MCF 10A (cell line): ENCODE measurements at regions not wholly inside any gene's neighbourhood (a gene's known extent, or its start where the extent isn't known, plus 50 kb on each side); places are given as distances from the start of the nearest gene placed in this dataset.

Experiments used
- BruUV-seq: library from RNA; stranded (reverse); fragments of 400-500 nt; replicated peaks from 2 replicates; lab custom pipeline; 2021; lab: Mats Ljungman, UMichigan
- CTCF ChIA-PET: fragments of 300-600 bp; sonication (Branson Sonifier 250); formaldehyde crosslinking; extraction: SDS; loops from one replicate; lab custom pipeline; 2021; ENCODE audit warnings: antibody characterized with exemption, inconsistent platforms; lab: Yijun Ruan, JAX
- POLR2A ChIA-PET: fragments of 300-600, 350-650 bp; sonication (Branson Sonifier 250); formaldehyde crosslinking; extraction: SDS; loops from one replicate; lab custom pipeline; 2020; ENCODE audit warnings: antibody characterized with exemption, inconsistent platforms; lab: Yijun Ruan, JAX
- DNase-seq: peaks from one replicate; pipeline ENCODE4 v3.0.0-alpha.2; 2018; ENCODE audit not compliant: unreplicated experiment
- H3K27ac Mint-ChIP-seq: one replicate; pipeline ENCODE4 v1.8.0; 2022; ENCODE audit warnings: mild to moderate bottlenecking, low read depth, mixed read lengths; ENCODE audit not compliant: unreplicated experiment
- H3K27me3 Mint-ChIP-seq: one replicate; pipeline ENCODE4 v1.8.0; 2022; ENCODE audit warnings: mixed read lengths; ENCODE audit not compliant: insufficient read depth, unreplicated experiment
- H3K36me3 Mint-ChIP-seq: one replicate; pipeline ENCODE4 v1.8.0; 2022; ENCODE audit warnings: mild to moderate bottlenecking, moderate library complexity, mixed read lengths; ENCODE audit not compliant: insufficient read depth, unreplicated experiment
- H3K4me1 Mint-ChIP-seq: one replicate; pipeline ENCODE4 v1.8.0; 2022; ENCODE audit warnings: mixed read lengths; ENCODE audit not compliant: insufficient read depth, unreplicated experiment
- H3K4me3 Mint-ChIP-seq: one replicate; pipeline ENCODE4 v1.8.0; 2022; ENCODE audit warnings: mild to moderate bottlenecking, moderate library complexity, mixed read lengths; ENCODE audit not compliant: unreplicated experiment
- H3K9me3 Mint-ChIP-seq: one replicate; pipeline ENCODE4 v1.8.0; 2022; ENCODE audit warnings: mixed read lengths; ENCODE audit not compliant: unreplicated experiment
- intact Hi-C: fragments of 100-400 bp; cut with micrococcal nuclease; formaldehyde crosslinking; loops from 2 replicates; pipeline ENCODE4 v1.14.1; 2022
- TF ChIP-seq, protein P1 (sequence below): fragments of 200-600 bp; IDR thresholded peaks from one replicate; pipeline ENCODE4 v1.8.0; 2022; ENCODE audit warnings: antibody characterized with exemption, mild to moderate bottlenecking; ENCODE audit not compliant: unreplicated experiment

DNA sequence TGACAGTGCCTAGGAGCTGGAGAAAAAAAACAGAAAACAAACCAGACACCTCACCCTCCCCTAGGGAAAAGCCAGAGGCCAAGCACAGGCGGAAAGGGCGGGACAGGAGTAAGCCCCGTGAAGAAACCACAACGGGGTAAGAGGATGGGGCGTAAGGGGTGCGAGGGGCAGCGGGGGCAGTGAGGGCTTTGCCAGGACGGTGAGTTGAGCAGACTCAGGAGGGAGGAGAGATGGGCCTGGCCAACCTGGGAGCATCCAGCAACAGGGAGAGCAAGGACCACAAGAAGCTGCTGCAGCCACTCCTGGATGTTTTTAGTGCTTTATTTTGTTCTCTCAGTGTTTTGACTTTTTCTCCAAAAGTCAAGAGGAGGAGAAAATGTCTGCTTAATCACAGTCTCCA is 114.1 kb upstream of the SOX1 start:
- TF ChIP-seq, protein P1, sequence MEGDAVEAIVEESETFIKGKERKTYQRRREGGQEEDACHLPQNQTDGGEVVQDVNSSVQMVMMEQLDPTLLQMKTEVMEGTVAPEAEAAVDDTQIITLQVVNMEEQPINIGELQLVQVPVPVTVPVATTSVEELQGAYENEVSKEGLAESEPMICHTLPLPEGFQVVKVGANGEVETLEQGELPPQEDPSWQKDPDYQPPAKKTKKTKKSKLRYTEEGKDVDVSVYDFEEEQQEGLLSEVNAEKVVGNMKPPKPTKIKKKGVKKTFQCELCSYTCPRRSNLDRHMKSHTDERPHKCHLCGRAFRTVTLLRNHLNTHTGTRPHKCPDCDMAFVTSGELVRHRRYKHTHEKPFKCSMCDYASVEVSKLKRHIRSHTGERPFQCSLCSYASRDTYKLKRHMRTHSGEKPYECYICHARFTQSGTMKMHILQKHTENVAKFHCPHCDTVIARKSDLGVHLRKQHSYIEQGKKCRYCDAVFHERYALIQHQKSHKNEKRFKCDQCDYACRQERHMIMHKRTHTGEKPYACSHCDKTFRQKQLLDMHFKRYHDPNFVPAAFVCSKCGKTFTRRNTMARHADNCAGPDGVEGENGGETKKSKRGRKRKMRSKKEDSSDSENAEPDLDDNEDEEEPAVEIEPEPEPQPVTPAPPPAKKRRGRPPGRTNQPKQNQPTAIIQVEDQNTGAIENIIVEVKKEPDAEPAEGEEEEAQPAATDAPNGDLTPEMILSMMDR, result no peak
- H3K27me3 Mint-ChIP-seq, result no peaks in the 10 kb centered on the region
- no peak for DNase-seq
- no peak overlapping the region for H3K27ac Mint-ChIP-seq
- intact Hi-C loops, result no loop called here
- H3K9me3 Mint-ChIP-seq, result peaks cover 19% of the 10 kb centered on the region
- no TSS peak for BruUV-seq
- peaks cover 6% of the 10 kb centered on the region for H3K36me3 Mint-ChIP-seq
- no peaks in the 10 kb centered on the region for H3K4me1 Mint-ChIP-seq
- POLR2A ChIA-PET, result no interaction called here
- no peak overlapping the region for H3K4me3 Mint-ChIP-seq
- CTCF ChIA-PET, result interaction anchor here (0.7 kb wide), 1 partner anchor 9 kb away, joined by 3 read pairs; no protein-coding TSS in a partner anchor

DNA sequence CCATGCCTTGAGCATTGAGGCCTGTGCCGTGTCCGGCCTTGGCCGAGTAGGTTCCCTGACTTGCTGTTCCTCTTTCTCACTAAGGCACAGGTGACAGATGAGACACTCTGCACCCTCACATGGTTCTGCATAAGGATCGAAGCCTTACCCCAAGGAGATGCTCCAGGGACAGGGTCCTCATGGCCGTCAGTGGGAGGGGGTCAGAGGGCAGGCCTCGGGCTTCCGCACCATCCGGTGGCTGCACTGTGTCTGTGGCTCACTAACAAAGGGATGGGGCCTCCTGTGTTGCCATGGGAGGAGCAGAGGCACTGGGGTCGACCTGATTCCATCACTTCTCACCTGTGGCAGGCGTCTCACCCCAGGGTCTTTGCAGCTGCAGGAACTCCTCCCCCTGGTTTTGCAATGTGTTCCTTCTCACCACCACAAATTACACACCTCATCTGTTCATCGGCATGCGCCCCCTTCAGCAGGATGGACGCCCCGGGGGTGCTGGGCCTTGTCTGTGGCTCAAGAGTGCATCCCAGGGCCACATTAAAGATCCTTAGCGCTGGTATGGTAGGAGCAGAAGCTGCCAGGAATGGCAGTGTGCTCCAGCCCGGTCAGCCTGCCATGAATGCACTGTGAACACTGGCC is 113.3 kb upstream of the SOX1 start:
- H3K27me3 Mint-ChIP-seq, result no peaks in the 10 kb centered on the region
- no peaks in the 10 kb centered on the region for H3K4me1 Mint-ChIP-seq
- peaks cover 6% of the 10 kb centered on the region for H3K36me3 Mint-ChIP-seq
- intact Hi-C loops, result no loop called here
- H3K9me3 Mint-ChIP-seq, result peaks cover 13% of the 10 kb centered on the region
- TF ChIP-seq, protein P1, result no peak
- ChIA-PET CTCF (no interaction called here), POLR2A (no interaction called here)
- H3K27ac Mint-ChIP-seq, result no peak overlapping the region
- no peak overlapping the region for H3K4me3 Mint-ChIP-seq
- no peak for DNase-seq
- no TSS peak for BruUV-seq

DNA sequence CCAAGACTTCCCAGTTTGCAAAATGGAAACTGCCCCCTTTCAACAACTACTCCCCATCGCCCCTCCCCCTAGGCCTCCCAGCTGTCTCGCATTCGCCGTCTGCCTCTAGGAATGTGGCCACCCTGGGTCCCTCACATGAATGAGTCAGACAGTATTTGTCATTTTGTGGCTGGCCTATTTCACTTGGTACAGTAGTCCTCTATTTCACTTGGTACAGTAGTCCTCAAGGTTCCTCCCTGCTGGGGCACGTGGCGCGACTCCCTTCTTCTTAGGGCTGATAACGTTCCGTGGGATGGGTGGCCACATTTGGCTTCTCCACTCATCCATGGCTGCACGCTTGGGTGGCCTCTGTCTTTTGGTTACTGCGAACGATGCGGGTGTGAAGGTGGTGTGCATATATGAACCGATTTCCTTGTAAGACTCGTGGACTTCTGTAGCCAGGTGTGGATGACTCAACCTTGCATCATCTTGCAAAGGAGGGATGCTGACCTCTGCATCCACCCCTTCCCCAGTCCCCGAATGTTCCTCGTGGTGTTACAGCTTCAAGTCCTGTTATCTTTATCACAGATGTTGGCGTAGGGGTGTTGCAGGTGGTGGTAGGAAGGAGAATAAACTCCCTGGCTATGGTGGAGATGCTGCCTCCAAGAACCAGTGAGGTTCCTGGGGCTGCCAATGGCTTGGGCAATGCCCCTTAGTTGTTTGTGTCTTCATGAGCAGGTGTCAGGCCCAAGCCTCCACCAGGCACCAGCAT is 112.1 kb upstream of the SOX1 start:
- no peak for DNase-seq
- no TSS peak for BruUV-seq
- TF ChIP-seq, protein P1, result no peak

DNA sequence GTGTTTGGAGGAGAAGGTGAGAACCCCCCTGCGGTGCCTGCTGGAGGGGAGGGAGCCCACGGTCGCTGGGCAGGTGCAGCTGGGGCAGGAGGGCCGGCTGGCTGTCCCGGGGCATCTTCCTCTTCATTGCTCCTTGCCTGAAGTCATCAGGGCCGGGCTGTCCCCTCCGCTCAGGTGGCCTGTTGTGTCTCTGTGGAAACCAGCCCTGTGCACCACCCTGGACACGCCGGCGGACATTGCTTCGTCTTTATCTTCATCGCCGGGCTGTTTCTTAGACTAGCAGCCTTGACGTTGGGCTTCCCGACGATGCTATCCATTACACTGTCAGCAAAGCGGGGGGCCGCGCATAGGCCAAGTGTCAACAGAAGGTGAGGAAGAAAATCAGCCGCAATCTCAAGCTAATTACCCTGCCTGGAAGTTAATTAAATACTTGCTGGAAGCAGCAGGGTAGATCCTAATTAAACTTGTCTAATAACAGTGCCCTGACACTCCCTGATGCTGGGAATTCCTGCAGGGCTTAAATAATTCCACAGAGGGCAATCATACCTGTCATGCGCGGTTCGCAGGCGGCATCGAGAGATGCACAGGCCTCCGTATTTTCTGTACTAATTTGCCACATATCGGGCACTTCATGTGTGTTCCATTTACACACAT is 111.4 kb upstream of the SOX1 start:
- Mint-ChIP-seq H3K27me3 (no peaks in the 10 kb centered on the region), H3K4me1 (no peaks in the 10 kb centered on the region), H3K4me3 (no peak overlapping the region), H3K27ac (no peak overlapping the region), H3K36me3 (peaks cover 4% of the 10 kb centered on the region), H3K9me3 (no peaks in the 10 kb centered on the region)
- POLR2A ChIA-PET, result no interaction called here
- DNase-seq, result no peak
- CTCF ChIA-PET, result interaction anchor here (0.6 kb wide), 1 partner anchor 74 kb away, joined by 4 read pairs; no protein-coding TSS in a partner anchor
- intact Hi-C loops, result no loop called here
- TF ChIP-seq, protein P1, result no peak
- no TSS peak for BruUV-seq

More for the DNA sequence above, 112.1 kb upstream of the SOX1 start:
- CTCF ChIA-PET, result no interaction called here
- peaks cover 6% of the 10 kb centered on the region for H3K36me3 Mint-ChIP-seq
- intact Hi-C loops, result no loop called here
- no peaks in the 10 kb centered on the region for H3K4me1 Mint-ChIP-seq
- H3K27ac Mint-ChIP-seq, result no peak overlapping the region
- H3K27me3 Mint-ChIP-seq, result no peaks in the 10 kb centered on the region
- no peak overlapping the region for H3K4me3 Mint-ChIP-seq
- peaks cover 2% of the 10 kb centered on the region for H3K9me3 Mint-ChIP-seq
- POLR2A ChIA-PET, result no interaction called here
